GM21723 (cell line): ENCODE measurements at regions not wholly inside any gene's neighbourhood (a gene's known extent, or its start where the extent isn't known, plus 50 kb on each side); places are given as distances from the start of the nearest gene placed in this dataset.
A peak's percentile ranks its signal among the peaks of the same experiment; 100 is the strongest.
"Not testable (repeated sequence)": the region's sequence is repeated elsewhere in the genome, so short reads cannot be mapped to it uniquely, and the experiment has no call there.

Experiments used
- ATAC-seq: cut with Tn5 transposase; IDR thresholded peaks from one replicate; pipeline ENCODE4 v1.9.1; 2021; ENCODE audit warnings: mild to moderate bottlenecking, moderate library complexity; ENCODE audit not compliant: unreplicated experiment

GRCh38 chr14:22266683-22267082 lies 322.3 kb downstream of the DAD1 start:
- no peak for ATAC-seq

GRCh38 chr14:22266142-22266442 lies 322.9 kb downstream of the DAD1 start:
- no peak for ATAC-seq

GRCh38 chr14:22265319-22266141 lies 323.5 kb downstream of the DAD1 start:
- no peak for ATAC-seq

- ATAC-seq: no peak
Measured at GRCh38 chr14:22264759-22265158, 324.3 kb downstream of the DAD1 start.

- no peak for ATAC-seq
Measured at GRCh38 chr14:22263961-22264360, 325.1 kb downstream of the DAD1 start.

- no peak for ATAC-seq
Measured at GRCh38 chr14:22262881-22263280, 326.1 kb downstream of the DAD1 start.

GRCh38 chr14:22255017-22255950 lies 333.7 kb downstream of the DAD1 start:
- no peak for ATAC-seq

GRCh38 chr14:22252686-22253085 lies 336.3 kb downstream of the DAD1 start:
- no peak for ATAC-seq

GRCh38 chr14:22251090-22251489 lies 337.9 kb downstream of the DAD1 start:
- ATAC-seq: no peak

- no peak for ATAC-seq
Measured at GRCh38 chr14:22249770-22250169, 339.3 kb downstream of the DAD1 start.

GRCh38 chr14:22243971-22244581 lies 344.9 kb downstream of the DAD1 start:
- ATAC-seq: no peak

- not testable (repeated sequence) for ATAC-seq
Measured at GRCh38 chr14:22238320-22238719, 350.7 kb downstream of the DAD1 start.

- ATAC-seq: no peak
Measured at GRCh38 chr14:22233377-22233776, 355.6 kb downstream of the DAD1 start.

GRCh38 chr14:22232933-22233332 lies 356.1 kb downstream of the DAD1 start:
- ATAC-seq: no peak

- ATAC-seq: no peak
Measured at GRCh38 chr14:22232486-22232885, 356.5 kb downstream of the DAD1 start.

- ATAC-seq: peak; percentile 82
Measured at GRCh38 chr14:22231018-22231417, 358.0 kb downstream of the DAD1 start.

GRCh38 chr14:22230517-22230916 lies 358.5 kb downstream of the DAD1 start:
- ATAC-seq: no peak

- no peak for ATAC-seq
Measured at GRCh38 chr14:22227084-22227483, 361.9 kb downstream of the DAD1 start.

GRCh38 chr14:22226381-22226780 lies 362.6 kb downstream of the DAD1 start:
- ATAC-seq: no peak

GRCh38 chr14:22225516-22226140 lies 363.4 kb downstream of the DAD1 start:
- ATAC-seq: no peak

GRCh38 chr14:22221508-22221907 lies 367.5 kb downstream of the DAD1 start:
- no peak for ATAC-seq
